ENCODE measurements at regions not wholly inside any gene's neighbourhood (a gene's known extent, or its start where the extent isn't known, plus 50 kb on each side); places are given as distances from the start of the nearest gene placed in this dataset.
A peak's percentile ranks its signal among the peaks of the same experiment; 100 is the strongest.
"Not testable (repeated sequence)": the region's sequence is repeated elsewhere in the genome, so short reads cannot be mapped to it uniquely, and the experiment has no call there.

DNA sequence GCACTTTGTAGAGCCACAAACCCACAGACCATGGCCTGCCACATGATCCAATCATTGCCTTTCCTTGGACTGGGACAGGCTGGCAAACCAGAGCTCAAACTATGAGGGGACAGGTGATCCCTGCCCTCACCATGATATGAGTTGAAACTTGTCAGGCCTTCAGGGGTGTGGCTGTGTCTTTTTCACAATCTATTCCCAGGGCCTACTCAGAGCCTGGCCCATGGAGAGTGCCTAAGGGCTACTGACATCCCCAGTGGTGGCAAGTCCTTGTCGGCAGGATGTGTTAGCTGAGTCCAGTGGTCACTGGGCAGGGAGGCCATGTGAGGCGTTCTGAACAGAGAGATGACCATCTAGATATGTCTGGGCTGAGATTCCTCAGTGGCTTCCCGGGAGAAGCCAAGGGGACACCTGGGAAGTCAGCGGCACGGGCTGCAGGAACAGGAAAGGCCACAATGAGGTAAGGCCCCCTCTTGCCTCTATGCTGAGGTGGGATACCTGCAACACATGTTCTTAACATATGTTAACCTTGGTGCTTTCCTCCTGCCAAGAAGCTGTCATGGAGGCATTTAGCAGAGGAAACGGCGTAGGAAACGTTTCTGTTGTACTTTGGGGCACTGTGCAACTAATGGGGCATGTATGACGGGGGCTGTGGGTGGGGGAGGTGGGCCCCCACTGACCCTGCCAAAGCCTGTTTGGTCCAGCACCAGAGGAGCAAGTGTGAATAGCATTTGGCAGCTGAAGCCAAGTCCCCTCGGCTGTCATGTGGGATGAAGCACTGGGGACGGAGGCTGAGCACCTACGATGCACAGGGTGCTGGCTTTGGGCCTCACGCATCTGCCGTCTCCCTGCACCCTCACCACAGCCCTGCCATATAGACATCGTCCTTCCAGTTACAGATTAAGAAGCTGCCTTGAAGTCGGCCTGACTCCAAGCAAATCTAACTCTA lies 384.0 kb downstream of the RPS24 start:
- CTCF ChIA-PET = interaction anchor here (0.7 kb wide), 1 partner anchor 8 kb away, joined by 5 read pairs; no protein-coding TSS in a partner anchor
- POLR2A ChIA-PET = no interaction called here
- no peak for DNase-seq (ENCODE audit: extremely low spot score)
- TF ChIP-seq BHLHE40 (IDR thresholded peaks at IDR 0.05; ENCODE audit: borderline replicate concordance) = no peak

DNA sequence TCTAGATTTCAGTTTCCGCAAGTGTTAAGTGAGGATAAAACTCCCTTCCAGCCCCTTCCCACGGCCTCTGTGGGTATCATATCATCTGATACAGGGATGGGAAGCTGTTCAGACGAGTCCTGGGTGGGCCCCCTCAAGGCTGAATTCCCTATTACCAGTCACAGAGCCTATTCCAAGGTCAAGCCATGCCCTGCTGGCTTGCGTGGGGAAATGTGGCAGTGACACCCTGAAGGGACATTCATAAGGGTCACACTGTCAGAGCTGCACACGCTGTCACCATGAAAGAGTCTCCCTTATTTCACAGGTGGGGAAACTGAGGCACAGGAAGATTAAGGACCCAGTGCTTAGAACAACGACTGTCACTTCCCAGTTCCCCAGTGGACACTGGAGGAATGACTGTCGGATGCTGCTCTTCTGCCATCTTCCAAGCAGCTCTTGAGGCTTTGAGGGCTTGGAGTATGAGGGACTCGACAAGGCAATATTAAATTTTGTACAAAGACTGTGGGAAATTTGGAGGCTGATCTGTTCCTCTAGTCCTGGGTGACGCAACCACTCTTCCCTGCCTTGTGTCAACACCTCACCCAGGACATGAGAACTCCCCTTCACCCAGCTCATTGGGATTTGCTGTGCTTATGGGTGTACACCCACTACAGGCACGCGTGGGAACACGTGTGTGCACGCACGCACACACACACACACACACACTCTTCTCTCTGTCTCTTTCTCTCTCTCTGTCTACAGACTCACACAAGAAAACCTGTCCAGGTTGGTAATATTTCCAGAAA lies 386.0 kb downstream of the RPS24 start:
- ChIA-PET CTCF (no interaction called here), POLR2A (no interaction called here)
- no peak for DNase-seq (ENCODE audit: extremely low spot score)
- TF ChIP-seq ZNF384 (IDR thresholded peaks at IDR 0.05) (no peak), L3MBTL2 (conservative IDR thresholded peaks at IDR 0.05) (no peak), TARDBP (IDR thresholded peaks at IDR 0.05) (no peak)

DNA sequence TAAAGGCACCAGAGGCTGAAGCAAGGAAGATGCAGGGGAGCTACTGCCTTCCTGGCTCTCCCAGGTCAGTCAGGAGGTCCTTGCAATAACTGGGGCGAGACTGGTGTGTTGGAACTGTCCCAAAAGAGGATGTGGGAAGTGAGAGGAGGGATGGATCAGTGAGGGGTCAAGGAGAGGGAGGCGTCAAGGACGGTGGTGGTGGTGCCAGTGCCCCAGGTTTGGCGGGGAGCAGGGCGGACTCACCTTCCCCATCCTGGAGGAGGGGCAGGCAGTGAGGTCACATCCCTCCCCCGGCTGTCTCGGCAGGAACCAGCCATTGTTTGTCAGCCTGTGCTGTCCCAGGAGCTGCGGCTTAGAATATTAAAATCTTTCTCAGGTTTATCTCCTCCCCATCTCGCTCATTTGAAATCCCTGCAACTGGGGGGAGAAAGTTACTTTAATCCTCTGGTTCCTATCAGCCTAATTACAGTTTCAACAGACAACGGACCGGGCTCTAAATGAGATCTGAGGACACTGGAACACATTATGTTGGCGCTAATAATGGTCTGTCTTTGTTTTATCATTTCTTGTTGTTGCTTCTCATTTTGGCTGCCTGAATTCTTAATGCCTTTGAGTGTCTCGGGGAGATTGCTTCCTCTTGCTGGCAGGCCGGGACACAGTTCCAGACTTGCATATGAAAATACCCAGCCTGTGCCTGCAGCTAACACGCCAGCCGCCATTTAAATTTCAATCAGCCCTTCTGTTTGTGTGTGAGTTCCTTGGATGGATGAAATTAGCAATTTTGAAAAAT lies 387.5 kb downstream of the RPS24 start:
- POLR2A ChIA-PET = interaction anchor here (1.4 kb wide), 1 partner anchor 14 kb away, joined by 4 read pairs; no protein-coding TSS in a partner anchor
- TF ChIP-seq NFRKB (IDR thresholded peaks at IDR 0.05) (no peak), ZNF384 (IDR thresholded peaks at IDR 0.05) (no peak), ARNT (IDR thresholded peaks at IDR 0.05) (no peak), BHLHE40 (IDR thresholded peaks at IDR 0.05; ENCODE audit: borderline replicate concordance) (no peak), SUZ12 (IDR thresholded peaks at IDR 0.05) (no peak), HDGF (IDR thresholded peaks at IDR 0.05; ENCODE audit: borderline replicate concordance) (no peak), SP1 (IDR thresholded peaks at IDR 0.05) (no peak), FOXA1 (IDR thresholded peaks at IDR 0.05) (no peak), TARDBP (IDR thresholded peaks at IDR 0.05) (no peak), LEF1 (IDR thresholded peaks at IDR 0.05; ENCODE audit: borderline replicate concordance) (no peak), FOXK2 (IDR thresholded peaks at IDR 0.05) (no peak), FOXM1 (IDR thresholded peaks at IDR 0.05; ENCODE audit: borderline replicate concordance) (no peak), CTBP1 (IDR thresholded peaks at IDR 0.05; ENCODE audit: borderline replicate concordance) (no peak), L3MBTL2 (conservative IDR thresholded peaks at IDR 0.05) (no peak), ELF4 (IDR thresholded peaks at IDR 0.05) (no peak)
- TF ChIP-seq, protein P1, sequence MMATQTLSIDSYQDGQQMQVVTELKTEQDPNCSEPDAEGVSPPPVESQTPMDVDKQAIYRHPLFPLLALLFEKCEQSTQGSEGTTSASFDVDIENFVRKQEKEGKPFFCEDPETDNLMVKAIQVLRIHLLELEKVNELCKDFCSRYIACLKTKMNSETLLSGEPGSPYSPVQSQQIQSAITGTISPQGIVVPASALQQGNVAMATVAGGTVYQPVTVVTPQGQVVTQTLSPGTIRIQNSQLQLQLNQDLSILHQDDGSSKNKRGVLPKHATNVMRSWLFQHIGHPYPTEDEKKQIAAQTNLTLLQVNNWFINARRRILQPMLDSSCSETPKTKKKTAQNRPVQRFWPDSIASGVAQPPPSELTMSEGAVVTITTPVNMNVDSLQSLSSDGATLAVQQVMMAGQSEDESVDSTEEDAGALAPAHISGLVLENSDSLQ (IDR thresholded peaks at IDR 0.05) = no peak
- DNase-seq (ENCODE audit: extremely low spot score) = no peak
- CTCF ChIA-PET = interaction anchor here (1.2 kb wide), 1 partner anchor 9 kb away, joined by 3 read pairs; no protein-coding TSS in a partner anchor

DNA sequence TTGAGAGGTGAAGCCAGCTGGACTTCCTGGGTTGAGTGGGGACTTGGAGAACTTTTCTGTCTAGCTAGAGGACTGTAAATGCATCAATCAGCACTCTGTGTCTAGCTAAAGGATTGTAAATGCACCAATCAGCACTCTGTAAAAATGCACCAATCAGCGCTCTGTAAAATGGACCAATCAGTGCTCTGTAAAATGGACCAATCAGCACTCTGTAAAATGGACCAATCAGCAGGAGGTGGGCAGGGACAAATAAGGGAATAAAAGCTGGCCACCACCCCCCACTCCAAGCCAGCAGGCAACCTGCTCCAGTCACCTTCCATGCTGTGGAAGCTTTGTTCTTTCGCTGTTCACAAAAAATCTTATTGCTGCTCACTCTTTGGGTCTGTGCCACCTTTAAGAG lies 390.4 kb downstream of the RPS24 start:
- DNase-seq (ENCODE audit: extremely low spot score); POLR2A ChIA-PET: not testable (repeated sequence)
- CTCF ChIA-PET = interaction anchor here (1.2 kb wide), 1 partner anchor 10 kb away, joined by 3 read pairs; no protein-coding TSS in a partner anchor

DNA sequence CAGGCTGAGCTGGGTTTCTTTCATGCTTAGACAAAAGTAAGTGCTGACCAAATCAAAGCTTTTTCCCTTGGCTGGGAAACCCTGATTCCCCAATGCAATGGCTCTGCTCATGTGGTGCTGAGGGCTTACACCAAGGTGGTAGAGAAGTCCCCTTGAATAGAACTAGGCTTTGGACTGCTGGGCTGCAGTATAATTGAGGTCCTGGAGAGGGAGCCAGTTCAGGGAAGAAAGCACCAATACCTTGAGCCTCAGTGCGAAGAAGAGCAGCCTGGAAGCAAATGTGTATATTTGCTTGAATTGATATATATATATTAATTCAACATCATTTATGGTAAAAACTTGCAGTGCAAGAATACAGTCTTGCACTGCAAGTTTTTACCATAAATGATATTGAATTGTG lies 391.1 kb downstream of the RPS24 start:
- ChIA-PET POLR2A (no interaction called here), CTCF (interaction anchor here (1.2 kb wide), 1 partner anchor 11 kb away, joined by 3 read pairs; no protein-coding TSS in a partner anchor)
- TF ChIP-seq BHLHE40 (IDR thresholded peaks at IDR 0.05; ENCODE audit: borderline replicate concordance) (no peak), ELF4 (IDR thresholded peaks at IDR 0.05) (no peak), FOXK2 (IDR thresholded peaks at IDR 0.05) (no peak), L3MBTL2 (conservative IDR thresholded peaks at IDR 0.05) (no peak), HDGF (IDR thresholded peaks at IDR 0.05; ENCODE audit: borderline replicate concordance) (no peak), CTBP1 (IDR thresholded peaks at IDR 0.05; ENCODE audit: borderline replicate concordance) (no peak), SUZ12 (IDR thresholded peaks at IDR 0.05) (no peak), SP1 (IDR thresholded peaks at IDR 0.05) (no peak), FOXA1 (IDR thresholded peaks at IDR 0.05) (no peak), TARDBP (IDR thresholded peaks at IDR 0.05) (no peak), ARNT (IDR thresholded peaks at IDR 0.05) (no peak), NFRKB (IDR thresholded peaks at IDR 0.05) (no peak)
- TF ChIP-seq, protein P1 (IDR thresholded peaks at IDR 0.05) = no peak
- DNase-seq (ENCODE audit: extremely low spot score) = peak; percentile 35

DNA sequence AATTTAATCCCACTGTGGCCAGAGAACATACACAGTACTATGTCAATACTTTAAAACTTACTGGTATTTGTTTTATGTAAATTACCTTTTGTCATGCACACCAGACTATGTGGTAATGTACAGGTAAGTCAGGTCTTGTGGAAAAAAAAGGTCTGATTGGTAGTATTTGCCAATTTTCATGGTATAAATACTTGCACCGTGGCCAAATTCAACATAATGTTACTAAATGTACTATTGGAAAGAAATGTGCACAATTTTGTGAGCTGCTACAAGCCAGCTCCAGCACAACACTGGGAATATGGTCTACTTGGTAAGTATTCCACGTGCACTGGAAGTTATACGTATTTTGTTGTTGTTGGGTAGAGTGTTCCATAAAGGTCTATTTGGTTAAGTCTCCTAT lies 392.5 kb downstream of the RPS24 start:
- ChIA-PET POLR2A (no interaction called here), CTCF (no interaction called here)
- no peak for DNase-seq (ENCODE audit: extremely low spot score)
- no peak for TF ChIP-seq L3MBTL2 (conservative IDR thresholded peaks at IDR 0.05)
- no peak for TF ChIP-seq SUZ12 (IDR thresholded peaks at IDR 0.05)
- no peak for TF ChIP-seq ELF4 (IDR thresholded peaks at IDR 0.05)
- no peak for TF ChIP-seq NFRKB (IDR thresholded peaks at IDR 0.05)
- no peak for TF ChIP-seq ZNF384 (IDR thresholded peaks at IDR 0.05)
- TF ChIP-seq HDGF (IDR thresholded peaks at IDR 0.05; ENCODE audit: borderline replicate concordance) = no peak
- TF ChIP-seq, protein P1 (IDR thresholded peaks at IDR 0.05) = no peak
- no peak for TF ChIP-seq BHLHE40 (IDR thresholded peaks at IDR 0.05; ENCODE audit: borderline replicate concordance)
- TF ChIP-seq FOXK2 (IDR thresholded peaks at IDR 0.05) = no peak
- TF ChIP-seq CTBP1 (IDR thresholded peaks at IDR 0.05; ENCODE audit: borderline replicate concordance) = no peak
- TF ChIP-seq SP1 (IDR thresholded peaks at IDR 0.05) = no peak
- no peak for TF ChIP-seq FOXM1 (IDR thresholded peaks at IDR 0.05; ENCODE audit: borderline replicate concordance)
- no peak for TF ChIP-seq TARDBP (IDR thresholded peaks at IDR 0.05)
- TF ChIP-seq ARNT (IDR thresholded peaks at IDR 0.05) = no peak
- no peak for TF ChIP-seq FOXA1 (IDR thresholded peaks at IDR 0.05)
- TF ChIP-seq LEF1 (IDR thresholded peaks at IDR 0.05; ENCODE audit: borderline replicate concordance) = no peak

Data from HEK293T (cell line).